Esophagus squamous epithelium (tissue), 5 donors: ENCODE measurements at regions not wholly inside any gene's neighbourhood (a gene's known extent, or its start where the extent isn't known, plus 50 kb on each side); places are given as distances from the start of the nearest gene placed in this dataset.
"Not testable (repeated sequence)": the region's sequence is repeated elsewhere in the genome, so short reads cannot be mapped to it uniquely, and the experiment has no call there.

Experiments used
- DNase-seq: peaks from one replicate; lab custom pipeline; 2025; lab: John Stamatoyannopoulos, UW
- H3K27ac ChIP-seq, 4 donors: fragments of 200-600 bp; sonication (generic); one replicate each; pipeline ENCODE4 v1.5.1; 2016 to 2019; ENCODE audit warnings: mild to moderate bottlenecking in 1 of 4
- H3K27me3 ChIP-seq, 4 donors: fragments of 200-600 bp; sonication (generic); 1 replicate in 3 of 4; 2 replicates in 1 of 4; pipeline versions ENCODE4 v1.5.1 to v1.6.0; 2017 to 2021; ENCODE audit warnings: antibody characterized with exemption in 1 of 4
- H3K36me3 ChIP-seq, 3 donors: fragments of 200-600 bp; sonication (generic); one replicate each; pipeline ENCODE4 v1.5.1; 2016 to 2019
- H3K4me1 ChIP-seq, 3 donors: fragments of 200-600 bp; sonication (generic); one replicate each; pipeline ENCODE4 v1.5.1; 2017 to 2019
- H3K4me3 ChIP-seq, 4 donors: fragments of 200-600 bp; sonication (generic); 1 replicate in 3 of 4; 2 replicates in 1 of 4; pipeline ENCODE4 v1.5.1; 2016 to 2019; ENCODE audit warnings: mild to moderate bottlenecking in 2 of 4, moderate library complexity in 1 of 4
- H3K9me3 ChIP-seq, 3 donors: fragments of 200-600 bp; sonication (generic); one replicate each; pipeline ENCODE4 v1.5.1; 2016 to 2019
- CTCF ChIP-seq, 6 experiments: fragments of 450-650 bp in 4 of 6; fragments of 200-600 bp in 2 of 6; sonication (generic) in 2 of 6; IDR thresholded peaks; one replicate each; pipeline ENCODE4 v1.5.1; 2016 to 2019; ENCODE audit warnings: antibody characterized with exemption in 6 of 6, mild to moderate bottlenecking in 4 of 6, moderate library complexity in 4 of 6
- POLR2A ChIP-seq, 4 donors: fragments of 450-650 bp; IDR thresholded peaks; one replicate each; pipeline ENCODE4 v1.6.1; 2017; ENCODE audit warnings: antibody characterized with exemption in 4 of 4, mild to moderate bottlenecking in 4 of 4, moderate library complexity in 3 of 4
- WGBS, 2 donors: methylation state at CpG; one replicate each; pipeline ENCODE4 v1.1.5; 2018; 5-methylcytosine and 5-hydroxymethylcytosine counted together
- intact Hi-C: fragments of 100-400 bp; cut with DNase I; formaldehyde crosslinking; loops from one replicate; pipeline ENCODE4 v1.15.0; 2022
- donor health status: DM: yes; HTN: yes; CAD: no.

DNA sequence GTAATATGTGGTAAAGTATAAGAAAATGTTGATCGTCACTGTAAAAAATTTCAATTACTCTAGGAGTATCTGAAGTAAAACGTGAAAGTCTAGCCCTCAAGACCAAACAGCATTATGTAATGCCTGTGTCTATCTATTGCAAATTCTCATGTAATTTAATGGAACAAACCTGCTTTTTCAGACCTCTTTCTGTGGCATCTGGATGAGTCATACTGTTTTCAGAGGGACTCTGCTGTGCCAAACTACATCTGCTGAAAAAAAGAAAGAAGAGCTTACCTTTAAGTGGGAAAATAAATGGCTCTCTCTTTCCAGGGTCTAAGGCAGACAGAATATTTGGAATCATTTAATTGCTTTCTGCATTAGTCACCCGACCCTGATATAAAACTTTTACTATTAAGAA is 89.8 kb upstream of the ARMCX2 start:
- 23 to 34% methylated on average over 3 of the region's 3 CpGs for WGBS, 2 donors
- H3K27me3 ChIP-seq: no peaks in the 10 kb centered on the region

GRCh38 chrX:101745046-101745445 is 85.4 kb upstream of the ARMCX2 start:
- intact Hi-C loops: no loop called here
- Histone ChIP-seq H3K36me3 (no peaks in the 10 kb centered on the region), H3K4me3 (no peak overlapping the region), H3K9me3 (no peaks in the 10 kb centered on the region), H3K4me1 (no peaks in the 10 kb centered on the region), H3K27ac (no peak overlapping the region), H3K27me3 (no peaks in the 10 kb centered on the region)
- 45 to 47% methylated on average over 3 of the region's 3 CpGs for WGBS, 2 donors
- DNase-seq: no peak
- TF ChIP-seq POLR2A (IDR thresholded peaks at IDR 0.05): no peak
- TF ChIP-seq CTCF (IDR thresholded peaks at IDR 0.05): no peak

More for the DNA sequence above, 89.8 kb upstream of the ARMCX2 start:
- Histone ChIP-seq H3K4me1 (no peaks in the 10 kb centered on the region), H3K4me3 (no peak overlapping the region), H3K36me3 (no peaks in the 10 kb centered on the region), H3K9me3 (no peaks in the 10 kb centered on the region), H3K27ac (no peak overlapping the region)
- DNase-seq: no peak
- intact Hi-C loops: no loop called here
- TF ChIP-seq POLR2A (IDR thresholded peaks at IDR 0.05) (no peak), CTCF (IDR thresholded peaks at IDR 0.05) (no peak)

GRCh38 chrX:101744085-101744484 is 84.4 kb upstream of the ARMCX2 start:
- DNase-seq: no peak
- H3K27me3 ChIP-seq: no peaks in the 10 kb centered on the region
- H3K27ac ChIP-seq: no peak overlapping the region
- 49% methylated on average over 3 of the region's 3 CpGs; no CpG with 5 or more reads in 1 of the 2 donors for WGBS, 2 donors
- H3K4me3 ChIP-seq: no peak overlapping the region
- H3K9me3 ChIP-seq: no peaks in the 10 kb centered on the region
- TF ChIP-seq CTCF (IDR thresholded peaks at IDR 0.05) (no peak), POLR2A (IDR thresholded peaks at IDR 0.05) (no peak)
- H3K4me1 ChIP-seq: no peaks in the 10 kb centered on the region
- intact Hi-C loops: no loop called here
- H3K36me3 ChIP-seq: no peaks in the 10 kb centered on the region

DNA sequence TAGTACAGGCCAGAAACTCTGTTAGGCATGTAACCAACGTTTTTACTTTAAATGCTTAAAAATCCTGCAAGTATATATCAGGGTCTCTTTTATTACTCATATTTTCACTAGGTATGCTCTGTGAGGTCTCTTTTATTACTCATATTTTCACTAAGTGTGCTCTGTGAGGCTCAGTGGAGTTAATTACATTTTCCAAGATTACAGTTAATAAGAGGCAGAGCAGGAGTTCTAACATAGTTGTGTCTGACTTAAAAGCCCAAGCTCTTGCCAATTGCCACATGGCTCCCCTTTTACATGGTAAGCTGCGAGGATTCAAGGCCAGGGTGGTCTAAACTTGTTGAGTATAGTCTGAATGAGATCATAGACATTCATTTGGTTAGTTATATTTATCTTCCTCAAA is 81.0 kb upstream of the ARMCX2 start:
- intact Hi-C loops: no loop called here
- WGBS, 2 donors: 22 to 71% methylated on average over 2 of the region's 2 CpGs

DNA sequence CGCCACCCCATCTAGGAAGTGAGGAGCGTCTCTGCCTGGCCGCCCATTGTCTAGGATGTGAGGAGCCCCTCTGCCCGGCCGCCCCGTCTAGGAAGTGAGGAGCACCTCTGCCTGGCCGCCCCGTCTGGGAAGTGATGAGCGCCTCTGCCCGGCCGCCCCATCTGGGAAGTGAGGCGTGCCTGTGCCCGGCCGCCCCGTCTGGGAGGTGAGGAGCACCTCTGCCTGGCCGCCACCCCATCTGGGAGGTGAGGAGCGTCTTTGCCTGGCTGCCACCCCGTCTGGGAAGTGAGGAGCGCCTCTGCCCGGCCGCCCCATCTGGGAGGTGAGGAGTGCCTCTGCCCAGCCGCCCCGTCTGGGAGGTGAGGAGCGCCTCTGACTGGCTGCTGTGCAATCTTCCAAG is 79.2 kb upstream of the ARMCX2 start:
- WGBS, 2 donors: no CpG with 5 or more reads among the region's 24 CpGs
- H3K9me3 ChIP-seq, intact Hi-C loops, H3K4me3 ChIP-seq, DNase-seq, H3K27me3 ChIP-seq, H3K36me3 ChIP-seq, H3K4me1 ChIP-seq, H3K27ac ChIP-seq: not testable (repeated sequence)

More for the DNA sequence above, 81.0 kb upstream of the ARMCX2 start:
- TF ChIP-seq CTCF (IDR thresholded peaks at IDR 0.05) (no peak), POLR2A (IDR thresholded peaks at IDR 0.05) (no peak)
- Histone ChIP-seq H3K9me3 (no peaks in the 10 kb centered on the region), H3K36me3 (no peaks in the 10 kb centered on the region), H3K27ac (no peak overlapping the region), H3K27me3 (no peaks in the 10 kb centered on the region), H3K4me1 (no peaks in the 10 kb centered on the region), H3K4me3 (no peak overlapping the region)
- DNase-seq: no peak

- WGBS, 2 donors: 70% methylated on average over 2 of the region's 17 CpGs; no CpG with 5 or more reads in 1 of the 2 donors
Measured at GRCh38 chrX:101738411-101738810, 78.8 kb upstream of the ARMCX2 start.

More at GRCh38 chrX:101738411-101738810, 78.8 kb upstream of the ARMCX2 start:
- DNase-seq, H3K27ac ChIP-seq, intact Hi-C loops, H3K4me3 ChIP-seq, H3K27me3 ChIP-seq, H3K9me3 ChIP-seq, H3K36me3 ChIP-seq, H3K4me1 ChIP-seq: not testable (repeated sequence)
